HG03432 (cell line): ENCODE measurements at regions not wholly inside any gene's neighbourhood (a gene's known extent, or its start where the extent isn't known, plus 50 kb on each side); places are given as distances from the start of the nearest gene placed in this dataset.
"Not testable (repeated sequence)": the region's sequence is repeated elsewhere in the genome, so short reads cannot be mapped to it uniquely, and the experiment has no call there.

Source experiments
- ATAC-seq: cut with Tn5 transposase; IDR thresholded peaks from one replicate; pipeline ENCODE4 v1.9.1; 2021; ENCODE audit warnings: mild to moderate bottlenecking, moderate library complexity; ENCODE audit not compliant: unreplicated experiment

DNA sequence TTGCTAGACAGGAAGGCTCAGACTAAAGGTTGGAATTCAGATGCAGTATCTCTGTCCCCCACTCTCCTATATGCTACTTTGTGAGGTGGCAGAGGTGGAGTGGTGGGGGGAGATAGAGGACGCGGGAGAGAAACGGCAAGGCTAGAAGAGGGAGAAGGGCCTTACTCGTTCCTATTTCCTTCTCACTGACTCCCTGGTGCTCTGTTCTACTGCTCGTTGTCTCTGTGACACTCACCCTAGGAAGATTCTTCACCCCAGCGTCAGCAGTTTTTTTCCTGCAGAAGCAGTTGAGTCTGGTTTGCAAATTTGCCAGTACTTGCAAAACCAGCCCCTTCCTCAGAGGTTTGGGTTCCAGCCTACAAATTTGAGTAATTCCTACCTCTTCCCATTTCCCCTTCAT is 801.1 kb upstream of the SLC35B3 start:
- no peak for ATAC-seq

- ATAC-seq = no peak
These were observed 798.3 kb upstream of the SLC35B3 start for GRCh38 chr6:9233686-9234085.

GRCh38 chr6:9233226-9233625 is 797.9 kb upstream of the SLC35B3 start:
- no peak for ATAC-seq

DNA sequence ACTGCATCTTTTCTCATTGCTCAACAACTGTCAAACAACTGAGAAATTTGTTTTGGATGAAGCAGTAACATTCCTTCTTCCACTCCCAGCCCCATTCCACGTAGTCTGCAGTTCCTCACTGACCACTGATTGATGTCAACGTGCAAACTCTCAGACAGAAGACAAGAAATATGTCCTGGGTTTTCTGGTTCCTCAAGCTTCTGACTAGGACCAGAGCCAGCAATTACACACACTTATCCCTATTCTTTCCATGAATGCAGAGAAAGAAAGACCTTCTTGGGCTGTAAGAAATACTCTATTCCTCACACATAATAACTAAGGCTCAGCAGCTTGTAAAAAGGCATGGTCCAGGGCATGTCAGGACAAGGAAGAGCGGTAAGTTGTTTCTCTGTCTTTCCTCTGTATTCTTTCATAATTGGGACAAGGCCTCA is 790.1 kb upstream of the SLC35B3 start:
- no peak for ATAC-seq

- ATAC-seq = no peak
These were observed 789.2 kb upstream of the SLC35B3 start for GRCh38 chr6:9224539-9224938.

- ATAC-seq = not testable (repeated sequence)
These were observed 778.4 kb upstream of the SLC35B3 start for GRCh38 chr6:9213717-9214116.

- ATAC-seq = no peak
These were observed 773.6 kb upstream of the SLC35B3 start for GRCh38 chr6:9208966-9209365.

DNA sequence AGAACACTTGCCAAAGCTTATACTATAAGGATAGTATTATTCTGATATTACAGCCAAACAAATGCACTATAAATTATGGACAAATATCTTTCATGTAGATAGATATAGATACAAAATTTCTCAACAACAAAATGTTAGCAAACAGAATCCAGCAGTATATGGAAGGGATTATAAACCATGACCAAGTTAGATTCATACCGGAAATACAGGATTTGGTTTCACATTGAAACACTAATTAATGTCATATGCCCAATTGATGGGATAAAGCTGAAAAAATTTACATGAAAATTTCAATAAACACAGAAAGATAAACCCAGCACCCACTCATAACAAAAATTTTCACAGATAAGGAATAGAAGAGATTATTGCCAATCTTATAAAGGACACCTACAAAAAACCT is 770.3 kb upstream of the SLC35B3 start:
- no peak for ATAC-seq

DNA sequence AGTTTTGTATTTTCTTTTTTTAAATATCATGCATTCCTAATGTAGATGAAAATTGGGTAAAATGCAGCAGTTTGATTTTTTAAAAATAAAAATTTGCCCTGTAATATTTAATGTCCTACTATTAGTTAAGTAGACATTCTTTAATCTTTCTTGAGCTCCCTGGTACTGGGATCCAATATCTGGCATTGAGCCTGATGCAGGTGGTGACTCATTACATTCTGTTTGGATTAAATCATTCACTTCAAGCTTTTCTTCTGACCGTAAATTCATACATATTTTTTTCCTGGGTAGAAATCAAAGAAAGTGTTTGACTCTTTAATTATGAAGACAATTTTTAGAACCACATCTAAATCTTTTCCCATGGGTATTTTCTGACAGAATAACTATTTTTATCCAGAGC is 768.8 kb upstream of the SLC35B3 start:
- ATAC-seq = no peak

- no peak for ATAC-seq
These were observed 765.4 kb upstream of the SLC35B3 start for GRCh38 chr6:9200712-9201111.

GRCh38 chr6:9197726-9198125 is 762.4 kb upstream of the SLC35B3 start:
- ATAC-seq = no peak

GRCh38 chr6:9195322-9195721 is 760.0 kb upstream of the SLC35B3 start:
- ATAC-seq = no peak

- no peak for ATAC-seq
These were observed 757.1 kb upstream of the SLC35B3 start for GRCh38 chr6:9192405-9192909.

DNA sequence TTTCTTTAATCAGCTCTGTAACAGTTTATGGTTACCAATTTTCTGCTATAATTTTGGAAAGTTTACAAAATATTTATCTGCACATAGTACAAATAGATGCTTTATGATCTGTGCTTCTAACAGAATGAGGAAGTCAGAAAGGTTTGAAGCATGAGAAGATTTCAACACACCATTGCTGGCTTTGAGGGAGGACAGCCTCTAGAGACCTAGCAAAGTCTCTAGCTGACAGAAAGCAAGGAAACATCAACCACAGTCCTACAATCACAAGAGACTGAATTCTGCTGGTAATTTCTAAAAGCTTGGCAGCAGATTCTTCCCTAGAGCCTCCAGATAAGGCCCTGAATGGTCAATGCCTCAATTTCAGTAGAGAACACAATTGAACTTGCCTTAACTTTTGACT is 750.8 kb upstream of the SLC35B3 start:
- ATAC-seq = no peak

DNA sequence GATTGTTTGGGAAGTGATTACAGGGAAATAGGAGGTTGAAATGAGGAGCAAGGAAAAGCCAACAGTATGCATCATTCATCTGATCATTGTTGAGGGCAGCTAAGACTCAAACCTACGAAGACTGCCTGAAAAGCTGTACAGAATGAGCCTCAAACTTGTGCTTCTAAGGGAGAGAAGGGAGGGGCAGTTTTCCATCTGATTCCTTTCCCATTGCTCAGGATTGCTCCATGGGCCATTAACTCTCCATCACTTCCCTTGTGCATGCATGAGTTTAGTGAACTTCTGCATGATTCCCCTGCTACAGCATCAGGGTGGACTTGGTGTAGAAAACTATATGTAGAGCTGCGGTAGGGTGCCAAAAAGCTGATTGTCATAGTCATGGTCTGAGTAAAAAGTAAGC is 742.7 kb upstream of the SLC35B3 start:
- ATAC-seq = no peak

DNA sequence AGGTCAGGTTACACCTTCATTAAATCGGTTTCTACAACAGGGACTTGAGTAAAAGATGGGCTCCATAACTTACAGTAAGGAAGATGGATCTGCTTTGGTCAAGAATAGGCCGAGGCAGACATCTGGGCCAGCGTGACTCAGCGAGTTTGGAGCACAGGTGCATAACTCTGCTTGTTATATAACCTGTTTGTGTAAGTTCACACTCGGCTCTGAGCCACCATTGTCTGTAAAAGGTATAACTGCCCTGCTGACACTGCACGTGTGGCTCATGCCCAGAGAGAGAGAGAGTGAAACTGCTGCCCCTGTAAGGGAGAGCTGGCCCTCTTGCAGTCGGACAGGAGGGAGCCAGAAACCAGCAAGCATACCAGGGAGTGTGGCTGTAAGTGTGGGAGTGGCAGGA is 737.9 kb upstream of the SLC35B3 start:
- ATAC-seq = no peak

- ATAC-seq = no peak
These were observed 736.8 kb upstream of the SLC35B3 start for GRCh38 chr6:9172096-9172495.

GRCh38 chr6:9168669-9169068 is 733.3 kb upstream of the SLC35B3 start:
- ATAC-seq = no peak

GRCh38 chr6:9161731-9162130 is 726.4 kb upstream of the SLC35B3 start:
- no peak for ATAC-seq

GRCh38 chr6:9159051-9159450 is 723.7 kb upstream of the SLC35B3 start:
- ATAC-seq = no peak

DNA sequence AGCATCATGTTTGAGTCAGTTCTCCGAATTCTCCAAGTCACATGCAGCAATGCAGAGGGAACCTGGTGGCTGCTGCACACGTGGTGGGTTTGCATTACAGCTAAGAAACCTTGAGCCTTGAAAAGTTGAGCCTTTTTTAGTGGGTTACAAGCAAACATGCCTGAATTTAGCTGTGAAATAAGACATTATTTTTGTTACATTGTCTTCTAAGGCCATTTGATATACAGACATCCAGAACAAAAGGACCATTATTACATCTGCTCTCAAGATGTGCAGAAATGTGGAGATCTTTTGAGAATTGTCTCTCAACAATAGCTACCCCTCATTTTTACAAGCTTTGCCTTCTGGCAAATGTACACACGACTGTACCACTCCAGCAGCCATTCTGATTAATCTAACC is 720.5 kb upstream of the SLC35B3 start:
- no peak for ATAC-seq

DNA sequence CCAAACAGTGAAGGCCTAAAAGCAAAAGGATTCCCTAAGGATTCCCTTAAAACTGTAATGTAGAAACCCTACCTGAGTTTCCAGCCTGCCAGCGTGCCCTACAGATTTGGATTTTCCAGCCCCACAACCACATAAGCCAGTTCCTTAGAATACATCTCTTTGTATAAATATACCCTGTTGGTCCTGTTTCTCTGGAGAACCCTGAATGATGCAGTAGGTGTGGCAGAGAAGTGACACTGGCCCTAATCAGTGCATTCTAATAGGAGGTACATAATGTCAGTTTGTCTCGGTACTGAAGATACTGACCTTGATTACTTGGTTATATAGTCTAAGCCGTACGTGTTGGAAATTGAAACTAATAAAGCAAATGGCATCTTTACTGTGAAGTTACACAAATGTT is 707.8 kb upstream of the SLC35B3 start:
- no peak for ATAC-seq

GRCh38 chr6:9140951-9141460 is 705.7 kb upstream of the SLC35B3 start:
- no peak for ATAC-seq
